Activated CD4-positive, alpha-beta T cell treated with anti-CD3 and anti-CD28 coated beads for 24 hours (primary cell): ENCODE measurements at regions not wholly inside any gene's neighbourhood (a gene's known extent, or its start where the extent isn't known, plus 50 kb on each side); places are given as distances from the start of the nearest gene placed in this dataset.

Source experiments
- DNase-seq, 2 donors: peaks; one replicate each; pipeline ENCODE4 v3.0.0-alpha.2; 2020; ENCODE audit warnings: low read depth in 2 of 2

DNA sequence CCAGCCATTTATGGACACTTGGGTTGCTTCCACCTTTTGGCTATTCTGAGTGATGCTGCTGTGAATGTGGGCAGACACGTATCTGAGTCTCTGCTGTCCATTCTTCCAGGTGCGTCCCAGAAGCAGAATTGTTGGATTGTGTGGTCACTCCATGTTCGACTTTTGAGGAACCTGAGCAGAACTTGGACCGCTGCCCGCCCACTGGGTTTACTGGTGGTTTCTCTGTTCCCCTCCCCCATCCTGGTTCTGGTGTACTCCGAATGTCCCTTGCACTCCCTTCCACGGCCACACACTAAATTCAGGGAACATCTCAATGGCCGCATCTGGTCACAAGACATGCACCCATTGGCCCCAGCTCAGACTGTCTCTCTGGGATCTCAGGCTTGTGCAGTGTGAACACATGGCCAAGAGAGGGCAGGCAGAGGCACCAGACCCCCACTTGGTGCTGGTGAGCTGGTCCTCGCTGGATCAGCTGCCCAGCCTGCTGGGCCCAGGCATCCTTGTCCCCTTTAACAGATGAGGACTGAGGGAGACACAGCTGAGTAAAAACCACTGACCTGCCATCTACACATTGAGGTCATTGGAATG lies 565.1 kb downstream of the NPHP4 start:
- DNase-seq = no peak

DNA sequence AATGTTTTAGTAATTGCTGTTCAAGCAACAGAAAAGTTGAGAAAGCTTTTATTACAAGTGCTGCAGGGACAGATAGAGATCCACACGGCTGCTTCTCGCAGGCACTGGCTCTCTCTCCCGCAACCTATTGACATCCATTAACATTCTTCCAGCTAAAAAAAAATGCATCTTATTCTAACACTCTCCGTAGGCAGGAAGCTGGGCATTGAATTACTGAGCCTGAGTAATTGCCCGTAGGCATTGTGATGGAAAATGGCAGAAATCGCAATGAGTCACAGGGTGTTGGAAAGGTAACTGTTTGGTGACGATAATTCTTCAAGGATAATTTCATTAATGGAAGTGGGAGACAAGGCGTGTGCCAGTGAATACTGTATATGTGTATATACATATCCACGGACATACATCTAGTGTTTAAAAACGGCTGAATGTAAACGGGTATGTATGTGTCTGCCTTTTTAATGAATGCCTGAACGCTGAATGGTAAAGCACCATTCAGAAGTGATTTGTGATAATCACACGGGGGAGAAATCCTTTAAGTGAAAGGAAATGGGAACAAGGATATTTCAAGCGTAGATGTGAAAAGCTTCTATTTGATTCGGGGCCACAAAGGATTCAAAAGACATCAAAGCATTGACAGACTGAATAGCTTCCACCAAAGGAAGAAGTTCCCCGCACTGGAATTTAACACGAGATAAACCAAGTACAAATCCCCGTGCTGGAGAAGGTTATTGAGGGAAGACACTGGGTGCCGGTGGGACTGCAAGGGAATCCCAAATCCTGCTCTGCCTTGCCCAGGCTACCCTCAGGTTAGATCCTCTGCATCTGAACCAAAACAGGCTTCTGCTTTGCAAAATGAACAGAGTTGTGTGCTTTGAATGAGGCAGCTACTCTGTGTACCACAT lies 567.2 kb downstream of the NPHP4 start:
- no peak for DNase-seq

DNA sequence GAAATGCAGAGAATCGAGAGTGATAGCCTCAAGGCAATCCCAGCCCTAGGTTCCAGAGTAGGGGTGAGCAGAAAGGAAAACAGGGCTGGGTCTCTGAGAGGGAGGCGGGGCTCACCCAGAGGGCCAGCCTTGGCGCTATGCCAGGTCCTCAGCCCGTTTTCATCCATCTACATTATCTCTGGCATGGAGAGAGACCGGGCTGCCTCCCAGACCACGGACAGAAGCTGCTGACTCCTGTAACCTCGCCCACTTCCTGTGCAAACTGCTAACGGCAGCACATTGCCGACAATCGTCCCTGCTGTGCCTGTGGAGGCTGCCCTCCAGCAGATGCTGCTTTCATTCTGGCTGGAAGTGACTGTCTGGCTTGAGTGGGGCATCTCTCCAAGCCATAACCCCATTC lies 569.1 kb downstream of the NPHP4 start:
- peak; percentile 2 for DNase-seq

DNA sequence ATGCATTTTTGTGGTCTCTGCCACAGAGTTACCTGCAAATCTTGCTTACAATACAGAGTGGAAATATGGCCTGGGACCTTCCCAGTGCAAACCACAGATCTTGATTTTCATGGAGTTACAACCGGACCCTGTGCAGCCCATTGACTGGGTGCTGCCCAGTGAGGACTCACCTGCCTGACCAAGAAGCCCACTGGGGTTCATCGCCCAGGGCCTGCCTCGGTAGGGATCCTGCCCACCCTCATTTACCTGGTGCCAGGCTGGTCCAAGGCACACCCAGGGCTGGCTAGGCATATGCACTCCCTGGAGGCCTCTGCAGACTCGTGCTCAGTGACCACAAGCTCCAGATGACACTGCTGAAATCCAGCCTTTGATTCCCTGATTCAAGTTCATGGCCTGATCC lies 572.7 kb downstream of the NPHP4 start:
- no peak for DNase-seq

DNA sequence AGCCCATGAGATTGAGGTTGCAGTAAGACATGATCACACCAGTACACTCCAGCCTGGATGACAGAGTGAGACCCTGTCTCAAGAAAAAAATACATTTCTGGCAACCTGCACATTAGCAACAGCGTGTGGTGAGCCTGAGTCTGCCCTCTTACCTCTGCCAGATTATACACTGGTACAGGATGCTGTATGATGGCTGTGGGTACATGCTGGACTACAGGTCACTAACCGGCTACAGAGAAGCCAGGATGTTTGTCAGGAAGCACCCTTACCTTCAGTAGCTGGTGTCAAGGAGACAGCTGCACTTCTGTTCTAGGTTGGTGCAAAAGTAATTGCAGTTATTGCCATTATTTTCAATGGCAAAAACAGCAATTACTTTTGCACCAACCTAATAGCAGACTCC lies 575.7 kb downstream of the NPHP4 start:
- no peak for DNase-seq

DNA sequence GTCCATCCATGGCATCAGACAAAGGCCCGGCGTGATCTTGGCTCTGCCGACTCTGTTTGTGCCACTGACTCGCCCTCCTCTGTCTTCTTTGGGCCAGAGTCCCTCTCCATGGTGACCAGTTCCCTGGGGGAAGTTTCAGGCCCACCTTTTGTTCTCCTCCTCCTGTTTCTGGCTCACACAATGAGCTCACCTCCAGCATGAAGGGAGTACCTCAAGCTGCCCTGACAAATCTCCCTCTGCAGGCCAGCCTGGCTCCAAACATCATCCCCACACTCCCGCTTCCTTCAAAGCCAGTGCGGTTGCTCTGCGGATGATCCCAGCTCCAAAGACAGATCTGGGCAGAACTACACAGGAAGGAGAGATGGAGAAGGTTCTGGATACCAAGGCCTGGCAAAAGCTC lies 576.6 kb downstream of the NPHP4 start:
- no peak for DNase-seq

DNA sequence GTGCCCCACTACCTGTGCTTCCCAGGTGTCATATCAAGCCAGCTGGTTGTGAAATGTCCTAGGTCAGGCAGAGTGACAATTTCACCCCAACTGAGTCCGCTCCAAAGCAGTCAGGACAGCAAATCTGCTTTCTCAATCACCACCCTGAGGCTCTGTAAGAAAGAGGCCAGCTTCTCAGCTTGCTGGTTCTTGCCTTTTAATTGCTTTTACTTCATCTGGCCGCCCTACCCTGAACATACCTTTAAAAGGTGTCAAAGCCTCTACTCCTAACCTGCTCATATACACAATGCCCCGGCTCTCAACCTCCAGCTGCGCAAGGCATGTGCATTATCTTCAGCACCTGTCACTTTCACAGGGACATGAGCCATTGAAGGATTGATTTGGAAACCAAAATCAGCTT lies 581.6 kb downstream of the NPHP4 start:
- no peak for DNase-seq

DNA sequence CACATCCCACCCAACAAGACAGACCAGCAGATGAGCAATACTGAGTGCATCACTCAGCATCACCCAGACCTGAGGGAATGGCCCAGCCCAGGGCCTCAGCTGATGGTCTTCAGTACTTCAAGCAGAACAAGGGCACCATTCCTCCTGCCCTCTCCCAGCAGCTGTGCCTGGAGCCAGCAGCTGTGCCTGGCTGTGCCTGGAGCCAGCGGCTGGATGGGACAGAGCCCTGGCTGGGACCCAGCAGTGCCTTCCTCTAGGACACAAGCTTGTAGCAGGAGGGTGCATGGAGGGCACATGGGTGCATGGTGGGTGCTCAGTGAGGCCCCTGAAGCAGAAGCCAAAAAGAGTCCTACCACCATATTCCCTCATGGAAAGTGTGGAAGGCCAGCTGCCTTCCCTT lies 583.8 kb downstream of the NPHP4 start:
- no peak for DNase-seq

DNA sequence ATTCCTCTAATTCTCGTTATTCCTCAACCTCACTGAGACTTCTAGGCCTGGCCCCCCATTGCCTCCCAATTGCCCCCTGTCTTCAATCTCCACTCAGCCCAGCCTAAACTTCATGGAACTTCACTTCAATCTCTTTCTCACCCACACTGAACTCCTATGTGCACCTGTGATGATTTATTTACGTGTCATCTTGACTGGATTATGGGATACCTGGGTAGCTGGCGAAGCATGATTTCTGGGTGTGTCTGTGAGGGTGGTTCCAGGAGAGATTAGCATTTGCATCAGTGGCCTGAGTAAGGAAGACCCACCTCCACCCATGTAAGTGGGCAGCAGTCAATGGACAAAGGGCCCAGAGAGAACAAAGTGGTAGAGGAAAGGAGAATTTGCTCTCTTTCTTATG lies 587.0 kb downstream of the NPHP4 start:
- DNase-seq = no peak

DNA sequence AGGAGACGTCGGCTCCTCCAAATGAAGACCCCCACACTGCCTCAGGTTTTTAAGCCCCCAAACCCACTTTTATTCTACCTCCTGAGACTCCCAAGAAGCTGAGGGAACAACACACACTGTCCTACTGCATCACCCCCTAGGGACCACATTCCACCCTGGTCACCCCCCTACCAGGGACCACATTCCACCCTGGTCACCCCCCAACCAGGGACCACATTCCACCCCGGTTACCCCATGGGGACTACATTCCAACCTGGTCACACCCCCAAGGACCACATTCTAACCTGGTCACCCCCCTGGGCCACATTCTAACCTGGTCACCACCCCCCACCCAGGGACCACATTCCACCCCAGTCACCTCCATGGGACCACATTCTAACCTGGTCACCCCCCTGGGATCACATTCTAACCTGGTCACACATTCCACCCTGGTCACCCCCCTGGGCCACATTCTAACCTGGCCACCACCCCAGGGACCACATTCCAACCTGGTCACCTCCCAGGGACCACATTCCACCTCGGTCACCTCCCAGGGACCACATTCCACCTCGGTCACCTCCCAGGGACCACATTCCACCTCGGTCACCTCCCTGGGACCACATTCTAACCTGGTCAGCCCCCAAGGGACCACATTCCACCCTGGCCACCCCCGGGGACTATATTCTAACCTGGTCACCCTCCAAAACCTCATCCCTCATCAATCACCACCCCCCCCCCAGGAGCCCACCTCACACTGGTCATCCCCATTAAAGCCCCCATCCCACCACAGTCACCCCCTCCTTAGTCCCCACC lies 587.6 kb downstream of the NPHP4 start:
- no peak for DNase-seq

DNA sequence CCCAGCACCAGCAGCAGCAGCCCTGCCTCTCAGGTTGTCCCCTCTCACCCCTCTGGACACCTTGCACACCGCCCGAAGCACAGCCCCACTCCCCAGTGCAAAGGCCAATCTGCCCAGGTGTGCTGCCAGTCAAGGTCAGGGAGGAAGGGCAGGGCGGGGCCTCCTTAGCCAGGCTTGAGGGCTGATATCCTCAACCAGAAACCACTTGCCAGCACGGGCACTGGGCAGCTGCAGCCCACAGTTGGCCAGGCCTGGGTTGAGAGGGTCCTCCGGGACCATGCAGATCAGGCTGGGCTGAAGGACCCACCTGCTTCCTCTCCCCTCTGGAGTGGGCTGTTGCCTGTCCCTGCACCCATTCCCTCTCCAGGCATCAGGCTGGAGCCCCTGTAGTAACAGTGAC lies 588.3 kb downstream of the NPHP4 start:
- no peak for DNase-seq

DNA sequence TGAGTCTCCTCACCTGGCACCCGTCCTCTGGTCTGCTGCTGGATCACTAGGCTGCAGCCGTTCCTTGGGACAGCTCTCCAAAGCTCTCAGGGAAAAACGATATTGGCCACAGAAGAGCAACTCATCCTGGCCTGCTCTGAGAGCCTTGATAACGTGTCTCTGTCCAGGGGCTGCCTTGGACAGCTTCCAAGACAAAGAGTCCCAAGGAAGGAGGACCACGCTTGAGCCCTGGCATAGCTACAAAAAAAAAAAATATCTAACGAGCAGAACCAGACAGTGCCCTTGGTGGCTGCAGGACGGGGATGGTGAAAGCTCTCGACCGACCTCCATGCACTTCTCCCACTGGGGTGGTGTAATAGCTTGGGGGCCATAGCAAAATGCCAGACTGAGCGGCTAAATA lies 589.6 kb downstream of the NPHP4 start:
- DNase-seq = no peak

DNA sequence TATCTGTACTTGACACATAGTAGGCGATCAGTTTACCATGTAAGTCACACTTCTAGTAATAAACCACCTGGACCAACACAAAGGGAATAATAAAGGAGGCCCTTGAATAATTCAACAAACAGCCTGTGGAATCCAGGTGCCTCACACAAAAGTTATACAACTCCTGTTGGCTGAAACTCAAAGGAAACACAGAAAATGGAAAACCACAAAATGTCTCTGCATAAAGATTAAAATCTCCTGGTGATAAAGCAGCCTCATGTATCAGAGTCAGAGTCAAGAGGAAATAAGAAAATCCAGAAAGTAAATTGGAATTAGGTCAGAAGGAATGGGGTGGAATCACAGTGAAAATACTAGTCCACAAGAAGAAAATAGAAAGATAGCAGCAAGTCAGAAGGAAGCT lies 592.5 kb downstream of the NPHP4 start:
- DNase-seq = no peak

DNA sequence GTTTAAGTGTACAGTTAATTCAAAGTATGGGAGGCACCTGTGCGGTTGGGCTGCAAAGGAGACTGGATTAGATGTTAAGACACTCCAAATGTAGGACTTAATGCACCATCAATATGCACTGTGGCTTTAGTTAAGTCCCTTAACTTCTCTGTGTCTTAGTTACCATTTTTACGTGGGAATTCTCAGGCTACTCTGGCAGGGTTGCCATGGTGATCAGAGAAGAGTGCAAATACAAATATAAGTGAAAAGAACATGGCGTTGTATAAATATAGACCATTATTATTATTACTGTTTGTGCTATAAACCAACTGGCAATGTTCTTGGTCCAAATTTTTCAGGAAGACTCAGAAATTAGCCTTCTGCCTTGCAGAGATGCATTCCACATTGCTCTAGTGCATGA lies 595.6 kb downstream of the NPHP4 start:
- no peak for DNase-seq

DNA sequence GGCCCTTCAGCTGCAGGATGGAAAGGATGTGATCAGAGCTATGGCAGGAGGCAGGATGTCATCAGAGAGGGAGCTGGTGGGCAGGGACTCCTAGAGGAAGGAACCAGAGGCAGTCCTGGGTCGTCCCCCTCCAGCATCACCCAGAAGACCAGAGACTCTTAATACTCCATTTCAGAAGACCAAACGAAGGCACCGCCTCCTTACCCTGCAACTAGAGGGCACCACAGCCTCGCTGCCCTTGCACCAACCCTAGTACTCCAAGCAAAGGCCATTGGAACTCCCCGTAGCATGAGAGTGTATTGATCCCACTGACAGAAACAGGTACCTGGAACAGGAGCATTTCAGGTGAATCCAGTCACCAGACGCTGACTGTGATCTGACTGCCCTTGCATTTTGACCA lies 598.1 kb downstream of the NPHP4 start:
- no peak for DNase-seq

DNA sequence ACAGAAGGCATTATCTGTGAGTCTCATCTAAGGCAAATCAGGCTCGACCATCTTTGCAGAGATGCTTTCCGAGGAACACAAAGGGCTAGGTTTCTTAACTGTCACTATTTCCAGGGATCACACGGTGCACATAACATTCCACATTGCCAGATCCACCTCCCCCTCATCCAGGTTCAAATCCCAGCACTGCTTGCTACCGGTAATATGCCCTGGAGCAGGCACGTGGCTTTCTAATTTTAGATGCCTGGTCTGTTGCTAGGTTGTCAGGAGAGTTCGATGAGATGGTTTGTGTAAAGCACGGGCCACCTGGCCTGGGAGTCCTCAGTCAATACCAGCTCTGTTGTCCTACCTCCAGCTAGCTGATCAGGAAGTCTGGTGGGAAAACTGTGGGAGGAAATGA lies 598.6 kb downstream of the NPHP4 start:
- no peak for DNase-seq

DNA sequence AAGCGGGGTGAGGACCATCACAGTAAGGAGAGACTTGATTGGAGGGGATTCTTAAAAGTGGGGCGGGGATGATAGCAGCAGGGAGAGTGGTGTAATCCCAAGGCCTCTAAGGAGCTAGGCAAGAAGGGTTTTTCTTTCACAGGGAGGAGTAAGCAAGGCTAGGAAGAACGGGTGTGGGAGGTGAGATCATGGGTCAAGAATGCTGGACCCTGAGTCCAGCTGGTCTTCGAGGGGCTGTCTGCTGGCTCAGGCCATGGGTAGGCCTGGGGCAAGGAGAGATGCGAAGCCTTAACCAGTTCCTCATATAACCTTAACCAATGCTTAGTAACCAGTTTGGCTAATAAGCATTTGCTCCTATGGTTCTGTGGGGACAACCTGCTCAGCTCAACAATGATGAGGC lies 599.1 kb downstream of the NPHP4 start:
- DNase-seq = no peak

DNA sequence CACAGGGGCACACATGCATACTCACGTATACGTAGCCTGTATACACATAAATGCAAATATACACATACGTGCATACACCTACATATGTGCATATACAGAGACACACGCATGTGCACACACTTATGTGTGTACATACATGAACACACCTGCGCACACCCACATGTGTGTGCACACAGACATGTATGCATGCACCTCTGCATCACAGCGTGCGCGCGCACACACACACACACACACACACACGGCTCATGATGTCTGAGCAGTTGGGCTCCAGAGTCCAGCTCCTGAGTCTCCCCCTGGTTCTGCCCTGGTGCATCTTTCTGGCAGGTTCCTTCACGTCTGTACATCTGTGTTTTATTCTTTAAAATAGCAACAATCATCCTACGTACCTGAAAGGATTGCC lies 600.5 kb downstream of the NPHP4 start:
- DNase-seq = no peak

DNA sequence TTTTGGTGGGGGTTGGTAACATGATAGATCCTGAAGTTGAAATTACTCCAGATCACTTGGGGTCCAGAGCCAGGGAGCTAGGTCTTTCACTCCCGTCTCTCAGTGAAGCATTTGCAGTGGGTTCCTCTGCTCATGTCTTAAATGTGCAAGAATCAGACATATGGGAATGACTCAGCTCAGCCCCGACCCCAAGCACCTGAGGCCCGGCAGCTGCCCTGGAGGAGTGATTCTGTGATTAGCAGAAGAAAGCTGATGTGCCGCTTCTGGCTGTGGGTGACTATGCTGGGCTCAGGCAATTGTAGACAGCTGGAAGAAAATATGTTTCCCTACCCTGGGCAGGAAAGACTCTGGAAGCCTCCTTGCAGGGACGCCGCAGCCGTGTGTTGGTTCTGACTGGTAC lies 601.7 kb downstream of the NPHP4 start:
- DNase-seq = no peak

DNA sequence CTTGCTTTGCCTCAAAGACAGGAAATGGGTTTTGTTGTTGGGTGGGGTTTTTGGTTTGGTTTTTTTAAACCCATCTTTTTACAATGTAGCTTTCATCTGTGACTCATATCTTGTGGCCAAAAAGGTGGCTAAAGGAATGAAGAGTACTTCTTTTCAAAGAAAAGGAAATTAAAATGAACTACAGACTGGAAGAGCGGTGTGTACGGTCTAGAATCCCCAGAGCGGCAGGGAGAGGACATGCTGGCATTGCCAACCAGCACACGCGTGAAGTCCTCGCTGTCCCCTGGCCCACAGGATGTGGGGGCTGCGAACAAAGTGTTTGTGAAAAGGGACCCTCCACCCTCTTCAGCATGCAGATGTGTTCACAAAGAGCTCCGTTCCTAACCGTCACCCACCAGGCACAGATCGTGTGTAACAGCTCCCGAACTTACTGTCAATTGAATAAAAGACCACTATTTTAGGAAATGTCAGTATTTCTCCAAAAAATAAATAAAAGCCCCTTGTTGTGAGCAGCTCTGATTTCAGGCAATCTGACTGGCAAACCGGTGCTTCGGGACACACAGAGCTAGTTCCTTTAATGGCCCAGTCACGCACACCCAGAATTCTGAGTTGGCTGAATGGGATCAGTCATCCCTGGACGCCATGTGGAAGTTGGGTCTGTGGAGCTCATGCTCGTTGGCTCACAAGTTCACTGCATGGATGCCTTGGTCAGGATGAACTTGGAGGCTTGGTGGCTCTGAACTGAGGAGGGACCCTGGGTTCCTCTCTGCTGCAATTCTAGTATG lies 602.9 kb downstream of the NPHP4 start:
- DNase-seq = no peak

DNA sequence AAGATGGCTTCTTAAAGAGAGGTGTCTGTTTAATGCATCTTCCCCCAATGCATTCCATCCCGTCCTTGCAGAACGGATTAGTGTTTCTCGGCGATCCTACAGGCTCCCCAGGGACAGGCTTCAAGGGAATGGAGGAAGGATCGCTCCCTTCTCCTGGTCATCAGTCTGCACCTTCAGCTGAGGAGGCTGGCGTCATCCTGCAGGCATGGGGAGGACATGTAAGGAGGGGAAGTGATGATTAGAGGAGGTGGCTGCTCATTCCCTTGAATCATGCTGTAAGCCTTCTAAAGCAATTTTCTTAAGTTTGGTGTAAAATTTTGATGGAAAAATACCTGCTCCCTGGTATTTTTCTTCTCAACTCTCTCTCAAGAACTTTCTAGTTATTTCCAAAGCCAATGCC lies 603.6 kb downstream of the NPHP4 start:
- DNase-seq = no peak

DNA sequence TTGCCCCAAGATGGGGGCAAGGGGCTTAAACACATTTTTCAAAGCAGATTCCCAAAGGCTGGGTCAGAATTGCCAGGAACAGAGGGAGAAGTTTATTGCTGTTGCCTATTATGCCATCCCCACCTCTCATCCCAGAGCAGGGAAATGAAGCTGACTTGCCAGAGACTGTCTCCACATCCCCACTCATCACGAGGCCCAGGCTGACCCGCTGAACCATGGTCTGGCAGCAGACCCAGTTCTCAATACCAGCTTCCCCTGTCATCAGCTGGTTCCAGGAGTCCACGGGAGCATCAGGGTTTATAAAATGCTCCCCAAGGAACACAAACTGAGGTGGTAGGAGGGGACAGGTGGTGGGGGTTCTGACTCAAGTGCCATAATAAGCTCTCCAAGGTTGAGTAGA lies 605.9 kb downstream of the NPHP4 start:
- DNase-seq = no peak
